Hypothalamus (tissue), 51 donors: ENCODE measurements at regions not wholly inside any gene's neighbourhood (a gene's known extent, or its start where the extent isn't known, plus 50 kb on each side); places are given as distances from the start of the nearest gene placed in this dataset.
"Not testable (repeated sequence)": the region's sequence is repeated elsewhere in the genome, so short reads cannot be mapped to it uniquely, and the experiment has no call there.

Experiments used
- DNase-seq, 51 donors: peaks; one replicate each; lab custom pipeline; 2025; lab: John Stamatoyannopoulos, UW

GRCh38 chr18:60883587-60883986 is 449.6 kb upstream of the CDH20 start:
- no peak for DNase-seq

GRCh38 chr18:60888071-60888624 is 445.1 kb upstream of the CDH20 start:
- DNase-seq, result no peak

GRCh38 chr18:60889442-60889841 is 443.8 kb upstream of the CDH20 start:
- DNase-seq, result no peak

- no peak for DNase-seq
Measured at GRCh38 chr18:60891936-60892335, 441.3 kb upstream of the CDH20 start.

GRCh38 chr18:60892441-60892840 is 440.8 kb upstream of the CDH20 start:
- no peak for DNase-seq

GRCh38 chr18:60892855-60893254 is 440.4 kb upstream of the CDH20 start:
- no peak for DNase-seq

GRCh38 chr18:60893355-60894097 is 439.7 kb upstream of the CDH20 start:
- no peak for DNase-seq

GRCh38 chr18:60894254-60894945 is 438.8 kb upstream of the CDH20 start:
- no peak for DNase-seq

GRCh38 chr18:60895181-60895580 is 438.0 kb upstream of the CDH20 start:
- DNase-seq, result no peak

GRCh38 chr18:60898111-60898510 is 435.1 kb upstream of the CDH20 start:
- DNase-seq, result no peak

GRCh38 chr18:60905699-60906098 is 427.5 kb upstream of the CDH20 start:
- no peak for DNase-seq

- no peak for DNase-seq
Measured at GRCh38 chr18:60910534-60910933, 422.7 kb upstream of the CDH20 start.

GRCh38 chr18:60911504-60911903 is 421.7 kb upstream of the CDH20 start:
- DNase-seq, result no peak

GRCh38 chr18:60915160-60915559 is 418.1 kb upstream of the CDH20 start:
- DNase-seq, result no peak

GRCh38 chr18:60918862-60919261 is 414.4 kb upstream of the CDH20 start:
- not testable (repeated sequence) for DNase-seq

GRCh38 chr18:60925892-60926291 is 407.3 kb upstream of the CDH20 start:
- DNase-seq, result no peak

- DNase-seq, result no peak
Measured at GRCh38 chr18:60929966-60930365, 403.3 kb upstream of the CDH20 start.

- DNase-seq, result no peak
Measured at GRCh38 chr18:60935041-60935910, 398.0 kb upstream of the CDH20 start.

GRCh38 chr18:60936101-60936500 is 397.1 kb upstream of the CDH20 start:
- DNase-seq, result no peak

- DNase-seq, result no peak
Measured at GRCh38 chr18:60943297-60943696, 389.9 kb upstream of the CDH20 start.

- DNase-seq, result no peak
Measured at GRCh38 chr18:60950634-60951033, 382.6 kb upstream of the CDH20 start.
